WTC11 (cell line): ENCODE measurements at regions not wholly inside any gene's neighbourhood (a gene's known extent, or its start where the extent isn't known, plus 50 kb on each side); places are given as distances from the start of the nearest gene placed in this dataset.

Experiments
- ATAC-seq: fragments of 200-7000 bp; cut with Tn5 transposase; 2 replicates; pipeline ENCODE4 v1.10.0; 2021; ENCODE audit warnings: mild to moderate bottlenecking, moderate library complexity
- CTCF ChIA-PET: fragments of 300-600 bp; sonication (Branson Sonifier 250); formaldehyde crosslinking; loops from one replicate; lab custom pipeline; 2021; ENCODE audit warnings: antibody characterized with exemption; lab: Charles Lee
- POLR2A ChIA-PET: fragments of 350-600 bp; sonication (Branson Sonifier 250); formaldehyde crosslinking; loops from one replicate; lab custom pipeline; 2021; ENCODE audit warnings: antibody characterized with exemption; lab: Charles Lee
- DNase-seq: peaks from one replicate; pipeline ENCODE4 v3.0.0; 2021; ENCODE audit warnings: low spot score
- H3K27ac Mint-ChIP-seq: 2 replicates; pipeline ENCODE4 v1.8.0; 2021; ENCODE audit warnings: mixed read lengths
- H3K27me3 Mint-ChIP-seq: 2 replicates; pipeline ENCODE4 v1.8.0; 2021; ENCODE audit warnings: low read depth, mild to moderate bottlenecking, moderate library complexity, mixed read lengths
- H3K36me3 Mint-ChIP-seq: 2 replicates; pipeline ENCODE4 v1.8.0; 2021; ENCODE audit warnings: mixed read lengths
- H3K4me1 Mint-ChIP-seq: 2 replicates; pipeline ENCODE4 v1.8.0; 2022; ENCODE audit warnings: mixed read lengths
- H3K4me3 Mint-ChIP-seq: 2 replicates; pipeline ENCODE4 v1.8.0; 2021; ENCODE audit warnings: mild to moderate bottlenecking, moderate library complexity, mixed read lengths
- H3K9me3 Mint-ChIP-seq: 2 replicates; pipeline ENCODE4 v1.8.0; 2021; ENCODE audit warnings: mixed read lengths
- CREM ChIP-seq: sonication (generic); formaldehyde crosslinking; IDR thresholded peaks from 2 replicates; pipeline ENCODE4 v1.8.1; 2022; ENCODE audit warnings: mild to moderate bottlenecking, missing genetic modification reagents, moderate library complexity
- EMX1 ChIP-seq: fragments of 250-450 bp; sonication (Bioruptor Pico); IDR thresholded peaks from 2 replicates; pipeline ENCODE4 v1.8.0; 2021; ENCODE audit warnings: mild to moderate bottlenecking
- ESRRA ChIP-seq: sonication (generic); formaldehyde crosslinking; IDR thresholded peaks from 2 replicates; pipeline ENCODE4 v1.8.1; 2022; ENCODE audit warnings: mild to moderate bottlenecking, missing genetic modification reagents, borderline replicate concordance
- ETV6 ChIP-seq: sonication (generic); formaldehyde crosslinking; IDR thresholded peaks from 2 replicates; pipeline ENCODE4 v1.8.1; 2022; ENCODE audit warnings: mild to moderate bottlenecking, missing genetic modification reagents
- FOXK1 ChIP-seq: sonication (generic); formaldehyde crosslinking; IDR thresholded peaks from 2 replicates; pipeline ENCODE4 v1.8.0; 2022; ENCODE audit warnings: mild to moderate bottlenecking, moderate library complexity, missing genetic modification reagents
- GRHL2 ChIP-seq: fragments of 250-450 bp; sonication (Bioruptor Pico); IDR thresholded peaks from 2 replicates; pipeline ENCODE4 v1.8.0; 2022; ENCODE audit warnings: mild to moderate bottlenecking, moderate library complexity; ENCODE audit not compliant: insufficient replicate concordance, severe bottlenecking
- HMGA2 ChIP-seq: fragments of 250-450 bp; sonication (Bioruptor Pico); IDR thresholded peaks from 2 replicates; pipeline ENCODE4 v1.4.0; 2021; ENCODE audit warnings: mild to moderate bottlenecking, moderate library complexity
- NFATC4 ChIP-seq: fragments of 250-450 bp; sonication (Bioruptor Pico); IDR thresholded peaks from 2 replicates; pipeline ENCODE4 v1.9.0; 2021; ENCODE audit warnings: mild to moderate bottlenecking
- NFE2L1 ChIP-seq: sonication (generic); formaldehyde crosslinking; IDR thresholded peaks from 2 replicates; pipeline ENCODE4 v1.8.1; 2023; ENCODE audit warnings: missing genetic modification reagents
- OVOL2 ChIP-seq: fragments of 250-450 bp; sonication (Bioruptor Pico); IDR thresholded peaks from 2 replicates; pipeline ENCODE4 v1.9.0; 2021; ENCODE audit warnings: mild to moderate bottlenecking, borderline replicate concordance
- RORB ChIP-seq: fragments of 250-450 bp; sonication (Bioruptor Pico); IDR thresholded peaks from 2 replicates; pipeline ENCODE4 v1.9.0; 2021; ENCODE audit warnings: mild to moderate bottlenecking
- TP53 ChIP-seq: sonication (generic); formaldehyde crosslinking; IDR thresholded peaks from 2 replicates; pipeline ENCODE4 v1.8.1; 2023; ENCODE audit warnings: mild to moderate bottlenecking, missing genetic modification reagents
- ZNF121 ChIP-seq: sonication (generic); formaldehyde crosslinking; IDR thresholded peaks from 2 replicates; pipeline ENCODE4 v1.8.0; 2023; ENCODE audit warnings: missing genetic modification reagents
- ZNF396 ChIP-seq: fragments of 250-450 bp; sonication (Bioruptor Pico); IDR thresholded peaks from 2 replicates; pipeline ENCODE4 v1.8.0; 2021; ENCODE audit warnings: mild to moderate bottlenecking, moderate library complexity, borderline replicate concordance
- TF ChIP-seq, protein P1 (sequence below): sonication (generic); formaldehyde crosslinking; IDR thresholded peaks from 2 replicates; pipeline ENCODE4 v1.8.1; 2023; ENCODE audit warnings: mild to moderate bottlenecking, missing genetic modification reagents, borderline replicate concordance
- TF ChIP-seq, protein P2 (sequence below): sonication (generic); formaldehyde crosslinking; IDR thresholded peaks from 2 replicates; pipeline ENCODE4 v1.8.1; 2022; ENCODE audit warnings: mild to moderate bottlenecking, moderate library complexity, missing genetic modification reagents
- TF ChIP-seq, protein P3 (sequence below): sonication (generic); formaldehyde crosslinking; IDR thresholded peaks from 2 replicates; pipeline ENCODE4 v1.8.1; 2022; ENCODE audit warnings: low read depth, mild to moderate bottlenecking, moderate library complexity, missing genetic modification reagents, borderline replicate concordance
- TF ChIP-seq, protein P4 (sequence below): sonication (generic); formaldehyde crosslinking; IDR thresholded peaks from 2 replicates; pipeline ENCODE4 v1.8.0; 2022; ENCODE audit warnings: mild to moderate bottlenecking, missing genetic modification reagents
- TF ChIP-seq, protein P5 (sequence below): sonication (generic); formaldehyde crosslinking; IDR thresholded peaks from 2 replicates; pipeline ENCODE4 v1.8.0; 2022; ENCODE audit warnings: mild to moderate bottlenecking, missing genetic modification reagents
- TF ChIP-seq, protein P6 (sequence below): fragments of 250-450 bp; sonication (Bioruptor Pico); IDR thresholded peaks from 2 replicates; pipeline ENCODE4 v1.9.0; 2021; ENCODE audit warnings: mild to moderate bottlenecking
- TF ChIP-seq, protein P7 (sequence below): sonication (generic); formaldehyde crosslinking; IDR thresholded peaks from 2 replicates; pipeline ENCODE4 v1.8.0; 2022; ENCODE audit warnings: mild to moderate bottlenecking, missing genetic modification reagents
- TF ChIP-seq, protein P8 (sequence below): fragments of 200-600 bp; IDR thresholded peaks from 2 replicates; pipeline ENCODE4 v1.8.0; 2022; ENCODE audit warnings: antibody characterized with exemption

DNA sequence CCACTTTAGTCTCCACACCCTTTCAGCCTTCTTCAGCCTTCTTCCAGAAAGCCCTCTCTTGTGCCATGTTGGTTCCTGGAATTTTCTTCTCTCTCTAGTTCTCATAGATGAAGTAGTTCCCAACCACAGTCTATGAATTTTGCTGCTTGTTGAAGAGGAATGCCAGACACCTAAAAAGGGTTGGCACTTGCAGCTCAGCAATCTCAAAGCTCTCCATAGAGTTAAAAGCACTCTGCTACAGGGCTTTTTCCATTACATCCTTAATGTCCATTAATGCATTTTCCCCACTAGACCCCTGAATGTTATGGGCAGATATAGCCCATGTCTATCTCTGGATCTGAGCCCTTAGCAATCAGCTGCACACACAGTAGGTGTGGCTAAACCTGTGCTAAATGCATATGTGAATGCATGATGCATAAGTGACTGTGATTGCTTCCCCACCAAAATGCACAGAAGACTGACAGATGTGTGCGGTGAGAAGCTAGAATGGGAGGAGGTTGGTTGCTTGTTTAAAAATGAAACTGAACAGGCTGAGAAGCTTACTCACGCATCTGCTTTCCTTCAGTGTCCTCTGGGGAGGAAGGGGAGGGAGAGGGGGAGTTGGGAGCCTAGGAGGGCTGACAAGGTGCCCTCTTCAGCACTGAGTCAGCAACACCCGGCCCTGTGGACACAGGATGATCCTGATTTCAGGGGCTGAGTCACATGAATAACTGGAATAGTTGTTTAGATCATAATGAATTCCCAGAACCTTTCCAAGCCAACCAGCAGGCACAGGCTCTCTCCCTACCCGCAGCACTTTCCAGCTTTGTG lies 146.1 kb upstream of the FGGY start (continued):
- TF ChIP-seq, protein P1, sequence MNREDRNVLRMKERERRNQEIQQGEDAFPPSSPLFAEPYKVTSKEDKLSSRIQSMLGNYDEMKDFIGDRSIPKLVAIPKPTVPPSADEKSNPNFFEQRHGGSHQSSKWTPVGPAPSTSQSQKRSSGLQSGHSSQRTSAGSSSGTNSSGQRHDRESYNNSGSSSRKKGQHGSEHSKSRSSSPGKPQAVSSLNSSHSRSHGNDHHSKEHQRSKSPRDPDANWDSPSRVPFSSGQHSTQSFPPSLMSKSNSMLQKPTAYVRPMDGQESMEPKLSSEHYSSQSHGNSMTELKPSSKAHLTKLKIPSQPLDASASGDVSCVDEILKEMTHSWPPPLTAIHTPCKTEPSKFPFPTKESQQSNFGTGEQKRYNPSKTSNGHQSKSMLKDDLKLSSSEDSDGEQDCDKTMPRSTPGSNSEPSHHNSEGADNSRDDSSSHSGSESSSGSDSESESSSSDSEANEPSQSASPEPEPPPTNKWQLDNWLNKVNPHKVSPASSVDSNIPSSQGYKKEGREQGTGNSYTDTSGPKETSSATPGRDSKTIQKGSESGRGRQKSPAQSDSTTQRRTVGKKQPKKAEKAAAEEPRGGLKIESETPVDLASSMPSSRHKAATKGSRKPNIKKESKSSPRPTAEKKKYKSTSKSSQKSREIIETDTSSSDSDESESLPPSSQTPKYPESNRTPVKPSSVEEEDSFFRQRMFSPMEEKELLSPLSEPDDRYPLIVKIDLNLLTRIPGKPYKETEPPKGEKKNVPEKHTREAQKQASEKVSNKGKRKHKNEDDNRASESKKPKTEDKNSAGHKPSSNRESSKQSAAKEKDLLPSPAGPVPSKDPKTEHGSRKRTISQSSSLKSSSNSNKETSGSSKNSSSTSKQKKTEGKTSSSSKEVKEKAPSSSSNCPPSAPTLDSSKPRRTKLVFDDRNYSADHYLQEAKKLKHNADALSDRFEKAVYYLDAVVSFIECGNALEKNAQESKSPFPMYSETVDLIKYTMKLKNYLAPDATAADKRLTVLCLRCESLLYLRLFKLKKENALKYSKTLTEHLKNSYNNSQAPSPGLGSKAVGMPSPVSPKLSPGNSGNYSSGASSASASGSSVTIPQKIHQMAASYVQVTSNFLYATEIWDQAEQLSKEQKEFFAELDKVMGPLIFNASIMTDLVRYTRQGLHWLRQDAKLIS (CRISPR knock-in tag) = no peak
- TF ChIP-seq ZNF121 (no peak), ZNF396 (CRISPR knock-in tag) (no peak), EMX1 (CRISPR knock-in tag) (no peak), FOXK1 (CRISPR knock-in tag) (no peak)
- TF ChIP-seq, protein P2, sequence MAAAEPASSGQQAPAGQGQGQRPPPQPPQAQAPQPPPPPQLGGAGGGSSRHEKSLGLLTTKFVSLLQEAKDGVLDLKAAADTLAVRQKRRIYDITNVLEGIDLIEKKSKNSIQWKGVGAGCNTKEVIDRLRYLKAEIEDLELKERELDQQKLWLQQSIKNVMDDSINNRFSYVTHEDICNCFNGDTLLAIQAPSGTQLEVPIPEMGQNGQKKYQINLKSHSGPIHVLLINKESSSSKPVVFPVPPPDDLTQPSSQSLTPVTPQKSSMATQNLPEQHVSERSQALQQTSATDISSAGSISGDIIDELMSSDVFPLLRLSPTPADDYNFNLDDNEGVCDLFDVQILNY = no peak

DNA sequence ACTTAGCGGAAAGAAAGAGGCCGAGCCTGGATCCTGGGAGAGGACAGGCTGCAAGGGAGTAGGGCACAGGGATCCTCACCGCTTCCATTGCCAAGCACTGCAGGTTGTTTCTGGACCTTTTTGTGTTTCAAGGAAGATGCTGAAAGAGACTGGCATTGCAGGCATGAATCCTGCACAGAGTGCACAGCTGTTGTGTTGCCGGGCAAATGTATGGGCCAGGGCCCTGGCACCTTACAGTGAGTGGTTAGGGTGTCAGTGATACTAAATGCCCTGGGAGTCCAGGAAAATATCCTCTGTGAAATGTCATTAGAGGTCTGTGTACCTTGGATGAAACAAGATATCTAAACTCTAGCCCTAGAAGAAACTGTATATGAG lies 145.5 kb upstream of the FGGY start:
- CTCF ChIA-PET = interaction anchor here (1.4 kb wide), 1 partner anchor 139 kb away, joined by 4 read pairs; no protein-coding TSS in a partner anchor
- Mint-ChIP-seq H3K4me1 (peaks cover 51% of the 10 kb centered on the region), H3K9me3 (no peaks in the 10 kb centered on the region), H3K36me3 (no peaks in the 10 kb centered on the region), H3K4me3 (no peak overlapping the region), H3K27ac (no peak overlapping the region), H3K27me3 (peaks cover 12% of the 10 kb centered on the region)
- DNase-seq (no peak), ATAC-seq (no peak)
- TF ChIP-seq, protein P3, sequence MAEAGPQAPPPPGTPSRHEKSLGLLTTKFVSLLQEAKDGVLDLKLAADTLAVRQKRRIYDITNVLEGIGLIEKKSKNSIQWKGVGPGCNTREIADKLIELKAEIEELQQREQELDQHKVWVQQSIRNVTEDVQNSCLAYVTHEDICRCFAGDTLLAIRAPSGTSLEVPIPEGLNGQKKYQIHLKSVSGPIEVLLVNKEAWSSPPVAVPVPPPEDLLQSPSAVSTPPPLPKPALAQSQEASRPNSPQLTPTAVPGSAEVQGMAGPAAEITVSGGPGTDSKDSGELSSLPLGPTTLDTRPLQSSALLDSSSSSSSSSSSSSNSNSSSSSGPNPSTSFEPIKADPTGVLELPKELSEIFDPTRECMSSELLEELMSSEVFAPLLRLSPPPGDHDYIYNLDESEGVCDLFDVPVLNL (CRISPR knock-in tag) = no peak
- no peak for TF ChIP-seq OVOL2 (CRISPR knock-in tag)
- no peak for TF ChIP-seq ETV6
- TF ChIP-seq, protein P4, sequence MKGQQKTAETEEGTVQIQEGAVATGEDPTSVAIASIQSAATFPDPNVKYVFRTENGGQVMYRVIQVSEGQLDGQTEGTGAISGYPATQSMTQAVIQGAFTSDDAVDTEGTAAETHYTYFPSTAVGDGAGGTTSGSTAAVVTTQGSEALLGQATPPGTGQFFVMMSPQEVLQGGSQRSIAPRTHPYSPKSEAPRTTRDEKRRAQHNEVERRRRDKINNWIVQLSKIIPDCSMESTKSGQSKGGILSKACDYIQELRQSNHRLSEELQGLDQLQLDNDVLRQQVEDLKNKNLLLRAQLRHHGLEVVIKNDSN (CRISPR knock-in tag) = no peak
- no peak for TF ChIP-seq NFE2L1 (CRISPR knock-in tag)
- TF ChIP-seq NFATC4 (CRISPR knock-in tag) = no peak
- TF ChIP-seq TP53 = no peak
- POLR2A ChIA-PET = no interaction called here

DNA sequence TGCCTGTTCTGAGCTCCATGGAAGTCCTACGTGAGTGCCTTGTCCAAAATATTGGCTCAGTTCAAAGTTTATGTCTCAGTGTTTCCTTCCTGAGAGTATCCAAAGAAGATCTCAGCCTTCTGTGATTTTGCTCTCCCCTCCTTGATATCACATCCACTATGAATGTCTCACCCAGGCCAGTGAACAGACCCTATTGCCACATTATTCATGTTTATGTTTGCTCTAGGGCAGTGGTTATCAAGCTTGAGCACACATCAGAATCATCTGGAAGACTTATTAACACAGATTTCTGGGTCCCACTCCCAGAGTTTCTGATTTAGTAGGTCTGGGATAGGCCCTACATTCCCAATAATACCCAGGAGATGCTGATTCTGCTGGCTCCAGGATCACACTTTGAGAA lies 145.0 kb upstream of the FGGY start:
- Mint-ChIP-seq H3K9me3 (no peaks in the 10 kb centered on the region), H3K27me3 (peaks cover 10% of the 10 kb centered on the region), H3K27ac (no peak overlapping the region), H3K36me3 (no peaks in the 10 kb centered on the region), H3K4me3 (no peak overlapping the region), H3K4me1 (peaks cover 54% of the 10 kb centered on the region)
- no peak for DNase-seq
- ChIA-PET CTCF (no interaction called here), POLR2A (no interaction called here)
- no peak for ATAC-seq
- no peak for TF ChIP-seq ESRRA
- no peak for TF ChIP-seq RORB (CRISPR knock-in tag)
- TF ChIP-seq, protein P5, sequence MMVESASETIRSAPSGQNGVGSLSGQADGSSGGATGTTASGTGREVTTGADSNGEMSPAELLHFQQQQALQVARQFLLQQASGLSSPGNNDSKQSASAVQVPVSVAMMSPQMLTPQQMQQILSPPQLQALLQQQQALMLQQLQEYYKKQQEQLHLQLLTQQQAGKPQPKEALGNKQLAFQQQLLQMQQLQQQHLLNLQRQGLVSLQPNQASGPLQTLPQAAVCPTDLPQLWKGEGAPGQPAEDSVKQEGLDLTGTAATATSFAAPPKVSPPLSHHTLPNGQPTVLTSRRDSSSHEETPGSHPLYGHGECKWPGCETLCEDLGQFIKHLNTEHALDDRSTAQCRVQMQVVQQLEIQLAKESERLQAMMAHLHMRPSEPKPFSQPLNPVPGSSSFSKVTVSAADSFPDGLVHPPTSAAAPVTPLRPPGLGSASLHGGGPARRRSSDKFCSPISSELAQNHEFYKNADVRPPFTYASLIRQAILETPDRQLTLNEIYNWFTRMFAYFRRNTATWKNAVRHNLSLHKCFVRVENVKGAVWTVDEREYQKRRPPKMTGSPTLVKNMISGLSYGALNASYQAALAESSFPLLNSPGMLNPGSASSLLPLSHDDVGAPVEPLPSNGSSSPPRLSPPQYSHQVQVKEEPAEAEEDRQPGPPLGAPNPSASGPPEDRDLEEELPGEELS (CRISPR knock-in tag) = no peak
- no peak for TF ChIP-seq CREM (CRISPR knock-in tag)
- no peak for TF ChIP-seq GRHL2 (CRISPR knock-in tag)
- TF ChIP-seq, protein P6, sequence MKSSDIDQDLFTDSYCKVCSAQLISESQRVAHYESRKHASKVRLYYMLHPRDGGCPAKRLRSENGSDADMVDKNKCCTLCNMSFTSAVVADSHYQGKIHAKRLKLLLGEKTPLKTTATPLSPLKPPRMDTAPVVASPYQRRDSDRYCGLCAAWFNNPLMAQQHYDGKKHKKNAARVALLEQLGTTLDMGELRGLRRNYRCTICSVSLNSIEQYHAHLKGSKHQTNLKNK (CRISPR knock-in tag) = no peak
- TF ChIP-seq, protein P7, sequence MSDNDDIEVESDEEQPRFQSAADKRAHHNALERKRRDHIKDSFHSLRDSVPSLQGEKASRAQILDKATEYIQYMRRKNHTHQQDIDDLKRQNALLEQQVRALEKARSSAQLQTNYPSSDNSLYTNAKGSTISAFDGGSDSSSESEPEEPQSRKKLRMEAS (CRISPR knock-in tag) = no peak
- no peak for TF ChIP-seq HMGA2 (CRISPR knock-in tag)
- TF ChIP-seq ZNF396 (CRISPR knock-in tag) = no peak
- TF ChIP-seq, protein P8, sequence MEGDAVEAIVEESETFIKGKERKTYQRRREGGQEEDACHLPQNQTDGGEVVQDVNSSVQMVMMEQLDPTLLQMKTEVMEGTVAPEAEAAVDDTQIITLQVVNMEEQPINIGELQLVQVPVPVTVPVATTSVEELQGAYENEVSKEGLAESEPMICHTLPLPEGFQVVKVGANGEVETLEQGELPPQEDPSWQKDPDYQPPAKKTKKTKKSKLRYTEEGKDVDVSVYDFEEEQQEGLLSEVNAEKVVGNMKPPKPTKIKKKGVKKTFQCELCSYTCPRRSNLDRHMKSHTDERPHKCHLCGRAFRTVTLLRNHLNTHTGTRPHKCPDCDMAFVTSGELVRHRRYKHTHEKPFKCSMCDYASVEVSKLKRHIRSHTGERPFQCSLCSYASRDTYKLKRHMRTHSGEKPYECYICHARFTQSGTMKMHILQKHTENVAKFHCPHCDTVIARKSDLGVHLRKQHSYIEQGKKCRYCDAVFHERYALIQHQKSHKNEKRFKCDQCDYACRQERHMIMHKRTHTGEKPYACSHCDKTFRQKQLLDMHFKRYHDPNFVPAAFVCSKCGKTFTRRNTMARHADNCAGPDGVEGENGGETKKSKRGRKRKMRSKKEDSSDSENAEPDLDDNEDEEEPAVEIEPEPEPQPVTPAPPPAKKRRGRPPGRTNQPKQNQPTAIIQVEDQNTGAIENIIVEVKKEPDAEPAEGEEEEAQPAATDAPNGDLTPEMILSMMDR = no peak
- TF ChIP-seq OVOL2 (CRISPR knock-in tag) = no peak
